ENCODE measurements at regions not wholly inside any gene's neighbourhood (a gene's known extent, or its start where the extent isn't known, plus 50 kb on each side); places are given as distances from the start of the nearest gene placed in this dataset.
A peak's percentile ranks its signal among the peaks of the same experiment; 100 is the strongest.

DNA sequence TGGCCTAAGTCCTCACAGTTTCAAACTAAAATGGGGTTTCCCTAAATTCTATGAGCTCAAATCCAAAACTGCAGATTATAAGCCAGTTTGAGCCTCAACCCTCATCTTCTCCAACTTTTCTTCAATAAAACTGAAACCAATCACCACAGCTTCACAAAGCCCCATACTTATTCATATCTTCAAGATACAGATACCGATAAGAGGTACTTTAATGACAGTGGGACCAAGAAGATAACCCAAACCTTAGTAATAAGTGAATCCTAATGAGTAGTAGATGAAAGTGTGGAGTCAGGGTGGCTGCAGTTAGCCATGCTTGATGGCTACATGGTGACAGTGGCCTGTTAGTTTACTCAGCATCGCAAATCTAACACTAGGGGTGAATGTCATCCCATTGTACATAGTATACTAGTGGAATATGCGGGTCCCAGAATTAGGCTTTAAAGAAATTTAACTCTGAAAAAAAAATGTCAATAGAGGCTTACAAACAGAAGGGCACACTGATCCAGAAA lies 395.8 kb upstream of the PHF14 start:
- Histone ChIP-seq H3K4me3 (no peak overlapping the region), H3K27me3 (no peaks in the 10 kb centered on the region), H3K27ac (no peak overlapping the region), H3K36me3 (no peaks in the 10 kb centered on the region), H3K9me3 (no peaks in the 10 kb centered on the region), H3K4me1 (no peaks in the 10 kb centered on the region)
- DNase-seq, result no peak
- 92 to 96% (median 94%) methylated on average over 3 of the region's 3 CpGs for WGBS, 5 donors
- TF ChIP-seq POLR2A (IDR thresholded peaks at IDR 0.05) (no peak), CTCF (IDR thresholded peaks at IDR 0.05) (no peak), EP300 (IDR thresholded peaks at IDR 0.05) (no peak), POLR2AphosphoS5 (IDR thresholded peaks at IDR 0.05) (no peak)
- intact Hi-C loops (cut with DNase I; ENCODE audit: low total_unique reads), result no loop called here

- H3K27ac ChIP-seq, result no peak overlapping the region
- no peaks in the 10 kb centered on the region for H3K9me3 ChIP-seq
- intact Hi-C loops (cut with DNase I; ENCODE audit: low total_unique reads), result no loop called here
- no peaks in the 10 kb centered on the region for H3K27me3 ChIP-seq
- 38 to 64% (median 54%) methylated on average over 3 of the region's 3 CpGs for WGBS, 5 donors
- no peaks in the 10 kb centered on the region for H3K4me1 ChIP-seq
- no peaks in the 10 kb centered on the region for H3K36me3 ChIP-seq
- DNase-seq, result peak in 1 of 2 donors; percentile 14
- H3K4me3 ChIP-seq, result no peak overlapping the region
- no peak for TF ChIP-seq EP300 (IDR thresholded peaks at IDR 0.05)
- TF ChIP-seq POLR2A (IDR thresholded peaks at IDR 0.05), result no peak
- TF ChIP-seq CTCF (IDR thresholded peaks at IDR 0.05), result no peak
- TF ChIP-seq POLR2AphosphoS5 (IDR thresholded peaks at IDR 0.05), result no peak
Measured at GRCh38 chr7:10579561-10579960, 394.1 kb upstream of the PHF14 start.

DNA sequence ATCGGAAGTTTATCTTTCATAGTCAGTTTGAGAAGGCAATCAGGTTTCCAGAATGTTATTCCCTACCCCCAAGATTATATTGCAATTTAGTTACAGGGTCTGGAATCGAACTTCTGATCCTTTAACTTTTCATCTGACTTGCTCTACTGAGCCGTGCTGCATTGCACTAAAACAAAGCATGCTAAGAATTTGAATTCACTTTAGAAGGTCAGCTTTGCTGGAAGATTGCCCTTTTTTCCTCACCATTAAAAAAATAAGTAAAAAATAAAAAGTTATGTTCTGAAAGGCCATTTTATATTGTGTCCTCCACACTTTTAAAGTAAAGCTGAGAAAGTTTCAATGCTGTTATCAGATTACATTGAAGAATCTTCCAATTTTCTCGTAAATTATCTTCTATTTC lies 388.8 kb upstream of the PHF14 start:
- Histone ChIP-seq H3K4me3 (no peak overlapping the region), H3K4me1 (no peaks in the 10 kb centered on the region), H3K27me3 (no peaks in the 10 kb centered on the region), H3K27ac (no peak overlapping the region), H3K36me3 (no peaks in the 10 kb centered on the region), H3K9me3 (no peaks in the 10 kb centered on the region)
- intact Hi-C loops (cut with DNase I; ENCODE audit: low total_unique reads), result no loop called here
- TF ChIP-seq EP300 (IDR thresholded peaks at IDR 0.05), result no peak
- no peak for TF ChIP-seq CTCF (IDR thresholded peaks at IDR 0.05)
- no peak for TF ChIP-seq POLR2AphosphoS5 (IDR thresholded peaks at IDR 0.05)
- TF ChIP-seq POLR2A (IDR thresholded peaks at IDR 0.05), result no peak
- DNase-seq, result peak in 1 of 2 donors; percentile 1
- 56 to 69% (median 63%) methylated on average over 4 of the region's 4 CpGs for WGBS, 5 donors

GRCh38 chr7:10588084-10588483 lies 385.6 kb upstream of the PHF14 start:
- DNase-seq, result no peak
- Histone ChIP-seq H3K4me1 (no peaks in the 10 kb centered on the region), H3K4me3 (no peak overlapping the region), H3K27me3 (no peaks in the 10 kb centered on the region), H3K36me3 (no peaks in the 10 kb centered on the region), H3K9me3 (no peaks in the 10 kb centered on the region), H3K27ac (no peak overlapping the region)
- whole genome bisulfite sequencing, 5 donors, result 84 to 89% (median 88%) methylated on average over 1 of the region's 1 CpG
- TF ChIP-seq POLR2AphosphoS5 (IDR thresholded peaks at IDR 0.05) (no peak), POLR2A (IDR thresholded peaks at IDR 0.05) (no peak), EP300 (IDR thresholded peaks at IDR 0.05) (no peak), CTCF (IDR thresholded peaks at IDR 0.05) (no peak)
- intact Hi-C loops (cut with DNase I; ENCODE audit: low total_unique reads), result no loop called here
